ENCODE measurements at regions not wholly inside any gene's neighbourhood (a gene's known extent, or its start where the extent isn't known, plus 50 kb on each side); places are given as distances from the start of the nearest gene placed in this dataset.

GRCh38 chr6:37551446-37551845 is 51.8 kb upstream of the CCDC167 start:
- no peak for TF ChIP-seq CTCF (IDR thresholded peaks at IDR 0.05)
- peaks cover 0 to 3% of the 10 kb centered on the region in 2 donors for H3K4me1 ChIP-seq
- H3K9me3 ChIP-seq = no peaks in the 10 kb centered on the region
- H3K36me3 ChIP-seq = no peaks in the 10 kb centered on the region
- DNase-seq (no peak), ATAC-seq (no peak)
- peaks cover 0 to 21% of the 10 kb centered on the region in 2 donors for H3K27me3 ChIP-seq
- no peak overlapping the region for H3K27ac ChIP-seq
- intact Hi-C loops (cut with DNase I) = no loop called here
- H3K4me3 ChIP-seq = no peak overlapping the region

GRCh38 chr6:37551002-37551401 is 51.3 kb upstream of the CCDC167 start:
- no peak overlapping the region for H3K27ac ChIP-seq
- H3K4me1 ChIP-seq = peaks cover 0 to 3% of the 10 kb centered on the region in 2 donors
- H3K36me3 ChIP-seq = no peaks in the 10 kb centered on the region
- H3K4me3 ChIP-seq = no peak overlapping the region
- H3K27me3 ChIP-seq = peaks cover 0 to 21% of the 10 kb centered on the region in 2 donors
- no peak for DNase-seq
- no peak for ATAC-seq
- H3K9me3 ChIP-seq = no peaks in the 10 kb centered on the region
- intact Hi-C loops (cut with DNase I) = no loop called here
- TF ChIP-seq CTCF (IDR thresholded peaks at IDR 0.05) = no peak

- no peak overlapping the region for H3K27ac ChIP-seq
- H3K4me3 ChIP-seq = no peak overlapping the region
- intact Hi-C loops (cut with DNase I) = no loop called here
- DNase-seq = no peak
- H3K36me3 ChIP-seq = no peaks in the 10 kb centered on the region
- no peak for TF ChIP-seq CTCF (IDR thresholded peaks at IDR 0.05)
- H3K27me3 ChIP-seq = peaks cover 0 to 21% of the 10 kb centered on the region in 2 donors
- H3K4me1 ChIP-seq = peaks cover 0 to 3% of the 10 kb centered on the region in 2 donors
- ATAC-seq = no peak
- no peaks in the 10 kb centered on the region for H3K9me3 ChIP-seq
Measured at GRCh38 chr6:37550191-37550831, 50.6 kb upstream of the CCDC167 start.

- H3K4me3 ChIP-seq = no peak overlapping the region
- TF ChIP-seq CTCF (IDR thresholded peaks at IDR 0.05) = no peak
- no peak for ATAC-seq
- DNase-seq = no peak
- no peaks in the 10 kb centered on the region for H3K9me3 ChIP-seq
- H3K4me1 ChIP-seq = peaks cover 0 to 3% of the 10 kb centered on the region in 2 donors
- intact Hi-C loops (cut with DNase I) = no loop called here
- peaks cover 0 to 15% of the 10 kb centered on the region in 2 donors for H3K27me3 ChIP-seq
- H3K27ac ChIP-seq = no peak overlapping the region
- H3K36me3 ChIP-seq = no peaks in the 10 kb centered on the region
Measured at GRCh38 chr6:37549558-37549957, 49.9 kb upstream of the CCDC167 start.

Small RNA genes in the stretch of these regions (microRNA-seq; reads per million reads assigned to microRNA genes)
- 0 reads per million in 2 donors for gene MIR4462
